GM23338 (cell line): ENCODE measurements at regions not wholly inside any gene's neighbourhood (a gene's known extent, or its start where the extent isn't known, plus 50 kb on each side); places are given as distances from the start of the nearest gene placed in this dataset.

Source experiments
- ATAC-seq: fragments of 200-7000 bp; cut with Tn5 transposase; 3 replicates; pipeline ENCODE4 v1.9.1; 2020
- DNase-seq: peaks from one replicate; pipeline ENCODE4 v3.0.0-alpha.2; 2015; ENCODE audit warnings: low spot score
- H2AFZ ChIP-seq: fragments of 200-600 bp; sonication (generic); 2 replicates; pipeline ENCODE4 v1.8.0; 2016; ENCODE audit warnings: antibody characterized with exemption, mild to moderate bottlenecking, moderate library complexity
- H3F3A ChIP-seq: fragments of 200-600 bp; sonication (generic); replicated peaks from 2 replicates; pipeline ENCODE4 v1.8.0; 2017; ENCODE audit warnings: antibody characterized with exemption, mixed run types, low read depth
- H3K27ac ChIP-seq: fragments of 200-600 bp; sonication (generic); 2 replicates; pipeline ENCODE4 v1.6.1; 2016; ENCODE audit warnings: low read depth
- H3K27me3 ChIP-seq: fragments of 200-600 bp; sonication (generic); 2 replicates; pipeline ENCODE4 v1.8.0; 2016; ENCODE audit warnings: mild to moderate bottlenecking, mixed run types, moderate library complexity; ENCODE audit not compliant: insufficient read depth
- H3K36me3 ChIP-seq: fragments of 200-600 bp; sonication (generic); 2 replicates; pipeline ENCODE4 v1.8.0; 2016; ENCODE audit warnings: mild to moderate bottlenecking; ENCODE audit not compliant: insufficient read depth
- H3K4me1 ChIP-seq: fragments of 200-600 bp; sonication (generic); 2 replicates; pipeline ENCODE4 v1.8.0; 2016; ENCODE audit warnings: mild to moderate bottlenecking, moderate library complexity; ENCODE audit not compliant: insufficient read depth
- H3K4me2 ChIP-seq: fragments of 200-600 bp; sonication (generic); 2 replicates; pipeline ENCODE4 v1.7.1; 2017; ENCODE audit warnings: mixed run types
- H3K4me3 ChIP-seq: fragments of 200-600 bp; sonication (generic); 2 replicates; pipeline ENCODE4 v1.6.1; 2016; ENCODE audit warnings: mixed run types
- H3K79me2 ChIP-seq: fragments of 200-600 bp; sonication (generic); replicated peaks from 2 replicates; pipeline ENCODE4 v1.8.0; 2017; ENCODE audit warnings: mild to moderate bottlenecking; ENCODE audit not compliant: insufficient read depth
- H3K9me2 ChIP-seq: fragments of 200-600 bp; sonication (generic); 2 replicates; pipeline ENCODE4 v1.8.0; 2017; ENCODE audit not compliant: insufficient read depth
- H4K20me1 ChIP-seq: fragments of 200-600 bp; sonication (generic); replicated peaks from 2 replicates; pipeline ENCODE4 v1.8.0; 2017; ENCODE audit warnings: mild to moderate bottlenecking; ENCODE audit not compliant: insufficient read depth
- H3K27ac Mint-ChIP-seq: 2 replicates; pipeline ENCODE4 v1.8.0; 2020; ENCODE audit warnings: inconsistent platforms, mild to moderate bottlenecking, moderate library complexity, mixed read lengths
- H3K27me3 Mint-ChIP-seq: 3 replicates; pipeline ENCODE4 v1.8.0; 2022; ENCODE audit warnings: low read depth, mild to moderate bottlenecking, moderate library complexity, mixed read lengths, inconsistent platforms; ENCODE audit not compliant: insufficient read depth, poor library complexity
- H3K36me3 Mint-ChIP-seq: 3 replicates; pipeline ENCODE4 v1.8.0; 2021; ENCODE audit warnings: low read depth, mild to moderate bottlenecking, inconsistent platforms, moderate library complexity, mixed read lengths
- H3K4me1 Mint-ChIP-seq: 3 replicates; pipeline ENCODE4 v1.8.0; 2020; ENCODE audit warnings: mild to moderate bottlenecking, inconsistent platforms, mixed read lengths
- H3K4me3 Mint-ChIP-seq: 3 replicates; pipeline ENCODE4 v1.8.0; 2021; ENCODE audit warnings: moderate library complexity, mild to moderate bottlenecking, inconsistent platforms, mixed read lengths
- H3K9me3 Mint-ChIP-seq: 3 replicates; pipeline ENCODE4 v1.8.0; 2020; ENCODE audit warnings: moderate library complexity, mild to moderate bottlenecking, inconsistent platforms, mixed read lengths
- CREB1 ChIP-seq: fragments of 250-450 bp; sonication (Bioruptor Pico); IDR thresholded peaks from 2 replicates; pipeline ENCODE4 v1.5.0; 2020; ENCODE audit warnings: low read depth, mild to moderate bottlenecking, moderate library complexity
- EZH2phosphoT487 ChIP-seq: fragments of 200-600 bp; sonication (generic); IDR thresholded peaks from one replicate; pipeline ENCODE4 v1.8.1; 2018; ENCODE audit warnings: antibody characterized with exemption; ENCODE audit not compliant: unreplicated experiment
- POLR2AphosphoS5 ChIP-seq: IDR thresholded peaks from 2 replicates; pipeline ENCODE4 v1.6.1; 2016; ENCODE audit warnings: antibody characterized with exemption, low read depth
- REST ChIP-seq: IDR thresholded peaks from one replicate; pipeline ENCODE4 v1.6.1; 2018; ENCODE audit warnings: antibody characterized with exemption; ENCODE audit not compliant: unreplicated experiment
- ZNF114 ChIP-seq: fragments of 250-450 bp; sonication (Bioruptor Pico); IDR thresholded peaks from 2 replicates; pipeline ENCODE4 v1.5.0; 2020; ENCODE audit warnings: mild to moderate bottlenecking, moderate library complexity
- ZNF331 ChIP-seq: fragments of 250-450 bp; sonication (Bioruptor Pico); IDR thresholded peaks from 2 replicates; pipeline ENCODE4 v1.5.0; 2020; ENCODE audit warnings: low read depth, mild to moderate bottlenecking, moderate library complexity
- ZNF462 ChIP-seq: fragments of 250-450 bp; sonication (Bioruptor Pico); IDR thresholded peaks from 2 replicates; pipeline ENCODE4 v1.5.0; 2020; ENCODE audit warnings: mild to moderate bottlenecking, moderate library complexity

- H3K4me1 Mint-ChIP-seq = no peaks in the 10 kb centered on the region
- Histone ChIP-seq H3K27me3 (no peaks in the 10 kb centered on the region), H3K36me3 (no peaks in the 10 kb centered on the region), H4K20me1 (no peaks in the 10 kb centered on the region), H3K4me3 (no peak overlapping the region), H2AFZ (no peak overlapping the region), H3K9me2 (peaks cover 3% of the 10 kb centered on the region; the same call in 1 of the 2 replicates), H3K27ac (no peak overlapping the region), H3K4me1 (no peaks in the 10 kb centered on the region), H3F3A (no peaks in the 10 kb centered on the region), H3K4me2 (no peak overlapping the region), H3K79me2 (no peaks in the 10 kb centered on the region)
- no peak overlapping the region for H3K27ac Mint-ChIP-seq
- H3K9me3 Mint-ChIP-seq = no peaks in the 10 kb centered on the region
- no peak for DNase-seq
- ATAC-seq = no peak
- TF ChIP-seq ZNF114 (CRISPR knock-in tag) (no peak), POLR2AphosphoS5 (no peak), REST (no peak), CREB1 (no peak)
- H3K4me3 Mint-ChIP-seq = no peak overlapping the region
- no peaks in the 10 kb centered on the region for H3K36me3 Mint-ChIP-seq
- H3K27me3 Mint-ChIP-seq = no peaks in the 10 kb centered on the region
These were observed 275.5 kb upstream of the RUNX1 start for GRCh38 chr21:35324372-35325220.

- Histone ChIP-seq H4K20me1 (no peaks in the 10 kb centered on the region), H3K4me2 (no peak overlapping the region), H2AFZ (no peak overlapping the region), H3K27me3 (no peaks in the 10 kb centered on the region), H3K4me1 (no peaks in the 10 kb centered on the region), H3F3A (no peaks in the 10 kb centered on the region), H3K27ac (no peak overlapping the region), H3K79me2 (no peaks in the 10 kb centered on the region), H3K4me3 (no peak overlapping the region), H3K9me2 (peaks cover 3% of the 10 kb centered on the region; the same call in 1 of the 2 replicates), H3K36me3 (no peaks in the 10 kb centered on the region)
- Mint-ChIP-seq H3K36me3 (no peaks in the 10 kb centered on the region), H3K27me3 (no peaks in the 10 kb centered on the region), H3K4me3 (no peak overlapping the region), H3K9me3 (no peaks in the 10 kb centered on the region), H3K27ac (no peak overlapping the region), H3K4me1 (no peaks in the 10 kb centered on the region)
- TF ChIP-seq REST (no peak), ZNF331 (CRISPR knock-in tag) (no peak), EZH2phosphoT487 (no peak), ZNF462 (CRISPR knock-in tag) (no peak)
- DNase-seq = no peak
- ATAC-seq = no peak
These were observed 274.8 kb upstream of the RUNX1 start for GRCh38 chr21:35323947-35324346.
